ENCODE measurements at regions not wholly inside any gene's neighbourhood (a gene's known extent, or its start where the extent isn't known, plus 50 kb on each side); places are given as distances from the start of the nearest gene placed in this dataset.
"Not testable (repeated sequence)": the region's sequence is repeated elsewhere in the genome, so short reads cannot be mapped to it uniquely, and the experiment has no call there.

DNA sequence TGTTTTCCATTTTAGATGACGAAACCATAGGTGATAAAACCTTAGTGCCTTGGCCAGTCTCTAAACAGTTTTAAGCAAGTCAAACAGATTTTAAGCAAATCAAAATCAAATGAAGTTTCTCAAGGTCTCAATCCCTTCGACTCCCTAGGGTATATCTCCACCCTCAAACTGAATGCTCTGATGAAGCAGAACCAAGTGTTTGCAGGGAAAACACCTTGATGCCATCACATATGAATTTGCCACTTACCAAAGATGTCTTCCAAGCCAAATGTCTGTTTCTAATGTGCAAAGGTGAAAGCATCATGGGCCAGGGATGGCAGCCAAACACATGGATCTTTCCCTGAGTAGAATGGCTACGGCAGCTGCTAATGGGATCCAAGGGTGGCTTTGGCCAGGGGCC, 116.4 kb upstream of the COP1 start:
- Histone ChIP-seq H3K9me3 (ENCODE audit: low read depth) (no peaks in the 10 kb centered on the region), H3K4me1 (ENCODE audit: insufficient read depth) (no peaks in the 10 kb centered on the region), H4K20me1 (ENCODE audit: insufficient read depth, poor library complexity, severe bottlenecking) (no peaks in the 10 kb centered on the region), H3K4me2 (no peak overlapping the region), H3K79me2 (no peaks in the 10 kb centered on the region), H3K9me2 (replicated peaks; ENCODE audit: insufficient read depth) (peaks cover 3% of the 10 kb centered on the region), H3K27me3 (no peaks in the 10 kb centered on the region), H3K4me3 (no peak overlapping the region), H2AFZ (no peak overlapping the region), H3K36me3 (replicated peaks; ENCODE audit: insufficient read depth, low read depth) (no peaks in the 10 kb centered on the region), H3K27ac (no peak overlapping the region)
- 84% methylated on average over 3 of the region's 3 CpGs for WGBS (ENCODE audit: low lambda C conversion rate, missing lambda C conversion rate)
- TF ChIP-seq EZH2phosphoT487 (IDR thresholded peaks at IDR 0.05; ENCODE audit: low read depth, severe bottlenecking, unreplicated experiment) (no peak), CTCF (IDR thresholded peaks at IDR 0.05; ENCODE audit: poor library complexity) (no peak), EZH2 (IDR thresholded peaks at IDR 0.05; ENCODE audit: borderline replicate concordance) (no peak)
- no peak for DNase-seq (ENCODE audit: low spot score)

DNA sequence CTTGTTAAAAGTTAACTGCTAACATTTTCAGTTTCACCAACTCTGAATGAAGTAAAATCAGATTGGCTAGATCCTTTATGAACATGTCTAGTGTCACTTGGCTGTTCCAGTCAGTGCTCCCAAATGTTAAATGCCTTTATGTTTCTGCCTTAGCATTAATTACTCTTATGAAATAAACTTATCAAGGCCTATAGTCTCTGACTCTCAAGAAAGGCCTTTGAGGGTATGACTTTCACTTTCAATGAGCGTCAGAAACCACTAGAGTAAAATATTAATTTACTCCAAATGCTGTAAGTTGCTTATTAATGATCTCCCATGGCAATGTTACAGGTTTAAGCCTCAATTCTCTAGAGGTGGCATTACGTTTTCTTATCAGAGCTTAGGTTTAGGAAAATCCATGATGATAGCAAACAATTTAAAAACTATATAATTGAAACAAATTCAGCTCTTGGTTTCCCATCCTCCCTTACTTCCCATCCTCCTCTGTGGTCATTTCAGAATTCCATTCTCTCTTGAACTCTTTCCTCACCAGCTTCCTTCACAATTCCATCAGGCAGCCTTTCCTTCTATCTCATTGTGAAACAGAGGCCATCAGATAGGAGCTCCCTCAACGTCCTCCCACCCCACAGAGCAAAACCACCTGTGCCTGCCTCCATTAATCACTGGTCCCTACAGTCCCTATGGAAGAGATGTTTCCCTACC, 108.6 kb upstream of the COP1 start:
- H3K36me3 ChIP-seq (replicated peaks; ENCODE audit: insufficient read depth, low read depth), result no peaks in the 10 kb centered on the region
- TF ChIP-seq EZH2phosphoT487 (IDR thresholded peaks at IDR 0.05; ENCODE audit: low read depth, severe bottlenecking, unreplicated experiment), result no peak
- no peak for TF ChIP-seq EZH2 (IDR thresholded peaks at IDR 0.05; ENCODE audit: borderline replicate concordance)
- TF ChIP-seq CTCF (IDR thresholded peaks at IDR 0.05; ENCODE audit: poor library complexity), result no peak
- no peaks in the 10 kb centered on the region for H3K27me3 ChIP-seq
- H3K4me2 ChIP-seq, result no peak overlapping the region
- no peaks in the 10 kb centered on the region for H3K79me2 ChIP-seq
- H3K27ac ChIP-seq, result no peak overlapping the region
- no peaks in the 10 kb centered on the region for H3K9me3 ChIP-seq (ENCODE audit: low read depth)
- H4K20me1 ChIP-seq (ENCODE audit: insufficient read depth, poor library complexity, severe bottlenecking), result no peaks in the 10 kb centered on the region
- no peak for DNase-seq (ENCODE audit: low spot score)
- no peaks in the 10 kb centered on the region for H3K9me2 ChIP-seq (replicated peaks; ENCODE audit: insufficient read depth)
- H3K4me3 ChIP-seq, result no peak overlapping the region
- no peaks in the 10 kb centered on the region for H3K4me1 ChIP-seq (ENCODE audit: insufficient read depth)
- no peak overlapping the region for H2AFZ ChIP-seq
- WGBS (ENCODE audit: low lambda C conversion rate, missing lambda C conversion rate), result 75% methylated on average over 3 of the region's 3 CpGs

DNA sequence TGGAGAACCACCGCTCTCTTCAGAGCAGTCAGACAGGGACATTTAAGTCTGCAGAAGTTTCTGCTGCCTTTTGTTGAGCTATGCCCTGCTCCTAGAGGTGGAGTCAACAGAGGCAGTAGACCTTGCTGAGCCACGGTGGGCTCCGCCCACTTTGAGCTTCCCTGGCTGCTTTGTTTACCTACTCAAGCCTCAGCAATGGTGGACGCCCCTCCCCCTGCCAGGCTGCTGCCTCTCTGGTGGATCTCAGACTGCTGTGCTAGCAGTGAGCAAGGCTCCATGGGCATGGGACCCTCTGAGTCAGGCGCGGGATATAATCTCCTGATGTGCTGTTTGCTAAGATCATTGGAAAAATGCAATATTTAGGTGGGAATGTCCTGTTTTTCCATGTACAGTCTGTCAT, 89.5 kb upstream of the COP1 start:
- DNase-seq (ENCODE audit: low spot score); H3K27ac ChIP-seq; H3K9me2 ChIP-seq (replicated peaks; ENCODE audit: insufficient read depth); H3K9me3 ChIP-seq (ENCODE audit: low read depth); H3K79me2 ChIP-seq; H2AFZ ChIP-seq; H3K4me1 ChIP-seq (ENCODE audit: insufficient read depth); H3K4me2 ChIP-seq; H3K27me3 ChIP-seq; H3K36me3 ChIP-seq (replicated peaks; ENCODE audit: insufficient read depth, low read depth); H4K20me1 ChIP-seq (ENCODE audit: insufficient read depth, poor library complexity, severe bottlenecking); H3K4me3 ChIP-seq: not testable (repeated sequence)
- WGBS (ENCODE audit: low lambda C conversion rate, missing lambda C conversion rate), result 96% methylated on average over 6 of the region's 6 CpGs

DNA sequence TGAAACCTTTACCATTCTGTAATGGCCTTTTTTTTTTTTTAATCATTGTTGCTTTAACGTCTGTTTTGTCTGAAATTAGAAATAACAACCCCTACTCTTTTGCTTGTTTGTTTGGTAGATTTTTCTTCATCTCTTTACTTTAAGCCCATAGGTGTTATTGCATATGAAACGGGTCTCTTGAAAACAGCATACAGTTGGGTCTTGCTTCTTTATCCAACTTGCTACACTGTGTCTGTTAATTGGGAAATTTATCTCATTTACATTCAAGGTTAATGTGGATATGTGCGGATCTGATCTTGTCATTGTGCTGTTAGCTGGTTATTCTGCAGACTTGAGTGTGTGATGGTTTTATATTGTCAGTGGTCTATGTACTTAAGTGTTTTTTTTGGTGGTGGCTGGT, 78.9 kb upstream of the COP1 start:
- Histone ChIP-seq H3K79me2 (no peaks in the 10 kb centered on the region), H3K36me3 (replicated peaks; ENCODE audit: insufficient read depth, low read depth) (no peaks in the 10 kb centered on the region), H2AFZ (no peak overlapping the region), H3K4me3 (no peak overlapping the region), H3K4me1 (ENCODE audit: insufficient read depth) (no peaks in the 10 kb centered on the region), H3K27me3 (no peaks in the 10 kb centered on the region), H3K4me2 (no peak overlapping the region), H4K20me1 (ENCODE audit: insufficient read depth, poor library complexity, severe bottlenecking) (no peaks in the 10 kb centered on the region), H3K9me2 (replicated peaks; ENCODE audit: insufficient read depth) (no peaks in the 10 kb centered on the region), H3K27ac (no peak overlapping the region), H3K9me3 (ENCODE audit: low read depth) (no peaks in the 10 kb centered on the region)
- DNase-seq (ENCODE audit: low spot score), result no peak
- WGBS (ENCODE audit: low lambda C conversion rate, missing lambda C conversion rate), result 87% methylated on average over 3 of the region's 3 CpGs
- TF ChIP-seq CTCF (IDR thresholded peaks at IDR 0.05; ENCODE audit: poor library complexity) (no peak), EZH2phosphoT487 (IDR thresholded peaks at IDR 0.05; ENCODE audit: low read depth, severe bottlenecking, unreplicated experiment) (no peak), EZH2 (IDR thresholded peaks at IDR 0.05; ENCODE audit: borderline replicate concordance) (no peak)

Data from hepatocyte (in vitro differentiated cells).